IMR-90 (cell line): ENCODE measurements at regions not wholly inside any gene's neighbourhood (a gene's known extent, or its start where the extent isn't known, plus 50 kb on each side); places are given as distances from the start of the nearest gene placed in this dataset.

ENCODE experiments used
- BHLHE40 ChIP-seq: fragments of 150-350 bp; IDR thresholded peaks from 2 replicates; pipeline ENCODE4 v1.6.1; 2016; ENCODE audit warnings: mild to moderate bottlenecking, low read depth, low read length
- CEBPB ChIP-seq: IDR thresholded peaks from 2 replicates; pipeline ENCODE4 v1.6.1; 2012; ENCODE audit warnings: low read depth, low read length, improper control_type of control experiment
- CTCF ChIP-seq: conservative IDR thresholded peaks from 2 replicates; pipeline ENCODE4 v1.5.1; 2012; ENCODE audit warnings: mild to moderate bottlenecking, low read depth, low read length, improper control_type of control experiment
- ELK1 ChIP-seq: fragments of 150-350 bp; IDR thresholded peaks from 2 replicates; pipeline ENCODE4 v1.6.1; 2016; ENCODE audit warnings: low read depth, mild to moderate bottlenecking, low read length, moderate library complexity, borderline replicate concordance
- FOS ChIP-seq: fragments of 150-350 bp; IDR thresholded peaks from 2 replicates; pipeline ENCODE4 v1.6.1; 2016; ENCODE audit warnings: low read depth, low read length
- MAFK ChIP-seq: IDR thresholded peaks from 2 replicates; pipeline ENCODE4 v1.6.1; 2012; ENCODE audit warnings: low read depth, low read length, improper control_type of control experiment
- MAZ ChIP-seq: IDR thresholded peaks from 2 replicates; pipeline ENCODE4 v1.6.1; 2012; ENCODE audit warnings: low read depth, mild to moderate bottlenecking, low read length, improper control_type of control experiment, moderate library complexity, borderline replicate concordance
- NFE2L2 ChIP-seq: fragments of 150-350 bp; IDR thresholded peaks from 2 replicates; pipeline ENCODE4 v1.6.1; 2016; ENCODE audit warnings: low read depth, mild to moderate bottlenecking, low read length
- POLR2A ChIP-seq: IDR thresholded peaks from 2 replicates; pipeline ENCODE4 v1.6.1; 2012; ENCODE audit warnings: mild to moderate bottlenecking, low read depth, low read length
- RAD21 ChIP-seq: IDR thresholded peaks from 2 replicates; pipeline ENCODE4 v1.6.1; 2012; ENCODE audit warnings: low read length, improper control_type of control experiment
- RCOR1 ChIP-seq: IDR thresholded peaks from 2 replicates; pipeline ENCODE4 v1.6.1; 2012; ENCODE audit warnings: mild to moderate bottlenecking, low read length, improper control_type of control experiment; ENCODE audit not compliant: insufficient replicate concordance
- RFX5 ChIP-seq: IDR thresholded peaks from 2 replicates; pipeline ENCODE4 v1.8.0; 2012; ENCODE audit warnings: low read depth, mild to moderate bottlenecking, low read length, moderate library complexity
- SMC3 ChIP-seq: fragments of 150-350 bp; IDR thresholded peaks from 2 replicates; pipeline ENCODE4 v1.6.1; 2016; ENCODE audit warnings: low read depth, mild to moderate bottlenecking, antibody characterized with exemption, low read length, moderate library complexity

GRCh38 chr5:61262080-61262479, 70.0 kb upstream of the ZSWIM6 start:
- TF ChIP-seq SMC3 (no peak), CTCF (no peak), RAD21 (no peak), POLR2A (no peak), MAZ (no peak), RFX5 (no peak), BHLHE40 (no peak), RCOR1 (no peak), MAFK (no peak), NFE2L2 (no peak), CEBPB (no peak), ELK1 (no peak), FOS (no peak)
